ENCODE measurements at regions not wholly inside any gene's neighbourhood (a gene's known extent, or its start where the extent isn't known, plus 50 kb on each side); places are given as distances from the start of the nearest gene placed in this dataset.

DNA sequence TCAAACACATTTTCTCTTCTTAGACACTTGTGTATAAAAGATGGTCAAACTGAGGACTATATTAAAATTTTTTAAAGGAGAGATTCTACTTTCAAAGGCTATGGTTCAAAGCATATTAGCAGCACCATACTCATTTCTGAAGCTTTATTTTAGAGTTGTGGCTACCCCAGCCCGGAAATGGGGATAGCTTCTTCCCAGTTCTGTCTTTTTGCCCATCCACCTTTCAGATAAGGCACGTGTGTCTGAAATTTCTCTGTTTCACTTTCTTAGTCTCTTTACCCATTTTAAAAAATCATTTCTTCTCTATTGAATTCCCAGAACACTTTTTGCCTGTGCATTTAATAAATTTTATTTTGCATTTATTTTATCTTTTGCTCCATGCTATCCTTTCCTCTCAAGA is 431.5 kb downstream of the RNF144A start:
- TF ChIP-seq, protein P1, sequence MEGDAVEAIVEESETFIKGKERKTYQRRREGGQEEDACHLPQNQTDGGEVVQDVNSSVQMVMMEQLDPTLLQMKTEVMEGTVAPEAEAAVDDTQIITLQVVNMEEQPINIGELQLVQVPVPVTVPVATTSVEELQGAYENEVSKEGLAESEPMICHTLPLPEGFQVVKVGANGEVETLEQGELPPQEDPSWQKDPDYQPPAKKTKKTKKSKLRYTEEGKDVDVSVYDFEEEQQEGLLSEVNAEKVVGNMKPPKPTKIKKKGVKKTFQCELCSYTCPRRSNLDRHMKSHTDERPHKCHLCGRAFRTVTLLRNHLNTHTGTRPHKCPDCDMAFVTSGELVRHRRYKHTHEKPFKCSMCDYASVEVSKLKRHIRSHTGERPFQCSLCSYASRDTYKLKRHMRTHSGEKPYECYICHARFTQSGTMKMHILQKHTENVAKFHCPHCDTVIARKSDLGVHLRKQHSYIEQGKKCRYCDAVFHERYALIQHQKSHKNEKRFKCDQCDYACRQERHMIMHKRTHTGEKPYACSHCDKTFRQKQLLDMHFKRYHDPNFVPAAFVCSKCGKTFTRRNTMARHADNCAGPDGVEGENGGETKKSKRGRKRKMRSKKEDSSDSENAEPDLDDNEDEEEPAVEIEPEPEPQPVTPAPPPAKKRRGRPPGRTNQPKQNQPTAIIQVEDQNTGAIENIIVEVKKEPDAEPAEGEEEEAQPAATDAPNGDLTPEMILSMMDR (IDR thresholded peaks at IDR 0.05; ENCODE audit: low read depth, low read length): no peak
- H3K4me3 ChIP-seq (ENCODE audit: low read depth, low read length): no peak overlapping the region

DNA sequence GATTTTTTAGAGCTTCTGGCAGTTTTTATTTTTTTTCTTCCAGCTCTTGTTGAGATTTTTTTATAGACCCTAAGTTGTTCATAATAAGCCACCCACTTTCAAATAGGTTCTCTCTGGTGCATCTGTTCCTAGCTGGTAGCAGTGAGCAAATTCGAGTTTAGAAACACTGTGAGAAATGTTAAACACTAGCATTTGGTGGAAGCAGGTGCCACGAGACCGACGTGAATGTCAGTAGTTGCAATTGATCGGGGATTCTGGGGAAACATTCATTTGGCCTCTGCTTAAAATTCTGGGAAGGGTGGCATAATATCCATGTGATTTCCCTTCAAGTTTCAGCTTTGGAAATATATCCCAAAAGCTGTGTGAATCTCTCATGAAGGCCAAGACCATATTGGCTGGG is 435.0 kb downstream of the RNF144A start:
- TF ChIP-seq, protein P1 (IDR thresholded peaks at IDR 0.05; ENCODE audit: low read depth, low read length): no peak
- no peak overlapping the region for H3K4me3 ChIP-seq (ENCODE audit: low read depth, low read length)

DNA sequence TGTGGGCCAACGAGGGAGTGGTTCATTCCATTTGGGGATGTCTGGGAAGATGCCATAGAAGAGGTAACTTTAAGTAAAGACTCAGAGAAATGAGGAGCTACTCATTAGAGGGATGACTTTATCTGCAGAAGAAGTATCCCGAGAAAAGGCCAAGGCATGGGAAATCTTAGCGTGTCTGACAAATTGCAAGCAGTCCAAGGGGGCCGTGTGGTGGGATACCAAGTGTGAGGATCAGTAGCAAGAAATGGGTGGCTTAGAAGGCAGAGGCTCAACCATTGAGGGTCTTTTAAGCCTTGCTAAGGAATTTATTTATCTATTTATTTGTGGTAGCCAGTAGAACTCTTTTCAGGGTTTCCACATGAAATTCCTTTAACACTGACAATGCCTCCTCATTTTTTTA is 436.4 kb downstream of the RNF144A start:
- TF ChIP-seq, protein P1 (IDR thresholded peaks at IDR 0.05; ENCODE audit: low read depth, low read length): no peak
- H3K4me3 ChIP-seq (ENCODE audit: low read depth, low read length): no peak overlapping the region

DNA sequence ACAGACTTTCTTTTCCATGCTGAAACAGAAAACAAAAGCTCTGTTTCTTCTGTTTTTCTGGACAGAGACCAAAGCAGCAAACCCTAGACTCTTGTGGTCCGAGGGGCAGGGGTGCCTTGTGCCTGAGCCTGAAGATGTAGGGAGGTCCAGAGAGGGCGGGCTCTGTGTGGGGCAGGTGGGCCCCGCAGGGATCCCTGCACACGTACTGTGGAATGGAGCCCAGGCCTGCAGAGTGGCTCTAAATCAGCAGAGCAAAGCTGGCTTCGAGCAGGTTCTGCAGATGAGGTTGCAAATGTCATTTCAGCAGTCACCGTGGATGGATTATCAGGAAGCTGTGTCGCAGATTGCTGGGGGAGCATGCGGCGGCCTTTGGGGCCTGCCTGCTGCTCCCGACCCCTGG is 438.6 kb downstream of the RNF144A start:
- TF ChIP-seq, protein P1 (IDR thresholded peaks at IDR 0.05; ENCODE audit: low read depth, low read length): no peak

DNA sequence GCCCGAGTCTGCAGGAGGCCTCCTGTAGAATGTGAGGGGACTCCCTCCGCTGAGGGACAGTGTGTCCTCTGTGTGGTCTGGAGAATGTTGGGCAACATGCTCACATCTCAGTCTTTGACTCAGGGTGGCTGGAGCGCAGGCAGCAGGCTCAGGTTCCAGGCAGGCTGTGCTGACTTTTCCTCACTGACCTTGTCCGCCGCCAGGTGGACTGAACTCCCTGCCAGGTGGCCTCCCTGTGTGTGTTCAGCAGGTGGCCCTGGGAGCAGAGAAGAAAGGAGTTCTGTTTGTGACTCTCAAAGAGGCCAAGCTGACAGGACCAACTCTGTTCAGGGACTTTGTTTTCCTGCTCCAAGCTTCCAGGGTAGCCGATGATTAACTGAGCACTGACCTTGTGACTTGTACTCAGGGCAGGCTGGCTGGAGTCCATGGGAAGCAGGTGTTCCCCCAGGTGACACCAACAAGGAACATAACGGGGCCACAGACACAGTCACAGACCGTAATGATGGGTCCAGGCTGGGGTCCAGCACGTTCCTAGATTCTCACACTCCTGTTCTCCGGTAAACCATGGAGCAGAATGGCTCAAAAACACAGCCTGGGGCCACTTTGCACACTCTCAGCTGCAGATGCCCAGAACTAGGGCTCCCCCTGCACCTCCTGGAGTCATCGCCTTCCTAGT is 439.8 kb downstream of the RNF144A start:
- TF ChIP-seq, protein P1 (IDR thresholded peaks at IDR 0.05; ENCODE audit: low read depth, low read length): no peak
- no peak overlapping the region for H3K4me3 ChIP-seq (ENCODE audit: low read depth, low read length)

More for the DNA sequence above, 438.6 kb downstream of the RNF144A start:
- H3K4me3 ChIP-seq (ENCODE audit: low read depth, low read length): no peak overlapping the region

DNA sequence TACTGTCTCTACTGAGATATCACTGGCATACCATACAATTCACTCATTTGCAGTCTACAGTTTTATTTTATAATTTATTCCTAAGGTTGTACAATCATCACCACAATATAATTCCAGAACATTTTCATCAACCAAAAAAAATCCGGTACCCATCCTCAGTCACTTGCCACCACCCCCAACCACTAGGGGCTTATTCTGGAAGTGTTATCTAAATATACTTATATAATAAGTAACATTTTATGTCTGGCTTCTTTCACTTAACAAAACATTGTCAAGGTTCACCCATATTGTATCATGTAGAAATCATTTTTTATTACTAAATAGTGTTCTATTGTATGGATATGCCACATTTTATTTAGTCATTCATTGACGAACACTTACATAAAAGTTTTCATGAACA is 440.8 kb downstream of the RNF144A start:
- TF ChIP-seq, protein P1 (IDR thresholded peaks at IDR 0.05; ENCODE audit: low read depth, low read length): no peak

DNA sequence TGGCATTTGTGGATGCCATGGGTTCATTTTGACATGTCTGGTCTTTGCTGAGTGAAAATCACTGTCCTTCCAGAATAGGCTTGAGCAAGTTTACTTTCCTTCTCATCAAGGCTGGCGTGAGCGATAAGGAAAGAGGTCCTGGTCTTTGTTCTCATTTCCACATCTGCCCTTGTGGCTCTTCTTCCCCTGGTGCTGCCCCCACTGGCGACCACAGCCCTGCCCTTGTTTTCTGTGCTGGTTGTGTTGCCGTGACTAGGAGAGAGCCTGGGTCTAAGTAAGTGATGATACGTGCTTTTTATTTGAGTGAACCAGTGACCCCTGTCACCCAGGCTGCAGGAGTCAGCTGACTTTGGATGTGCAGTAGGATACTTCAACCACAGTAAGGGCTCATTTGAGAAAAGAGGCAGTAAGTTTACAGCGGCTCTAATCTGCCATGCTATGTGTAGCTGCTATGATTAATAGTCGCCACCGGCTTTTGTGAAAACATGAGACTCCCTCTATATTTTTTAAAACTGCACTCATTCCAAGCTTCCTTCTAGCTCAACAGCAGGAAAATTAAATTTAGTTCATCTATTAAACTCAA is 441.7 kb downstream of the RNF144A start:
- H3K4me3 ChIP-seq (ENCODE audit: low read depth, low read length): no peak overlapping the region
- TF ChIP-seq, protein P1 (IDR thresholded peaks at IDR 0.05; ENCODE audit: low read depth, low read length): no peak

More for the DNA sequence above, 440.8 kb downstream of the RNF144A start:
- no peak overlapping the region for H3K4me3 ChIP-seq (ENCODE audit: low read depth, low read length)
